Activated naive CD4-positive, alpha-beta T cell treated with Interleukin-2 at 50 U/mL for 16 hours (primary cell): ENCODE measurements at regions not wholly inside any gene's neighbourhood (a gene's known extent, or its start where the extent isn't known, plus 50 kb on each side); places are given as distances from the start of the nearest gene placed in this dataset.
"Not testable (repeated sequence)": the region's sequence is repeated elsewhere in the genome, so short reads cannot be mapped to it uniquely, and the experiment has no call there.

Experiments
- DNase-seq: peaks from one replicate; pipeline ENCODE4 v3.0.0-alpha.2; 2020

GRCh38 chr17:30682280-30682679, 142.2 kb downstream of the CRLF3 start:
- DNase-seq = not testable (repeated sequence)

- DNase-seq = not testable (repeated sequence)
Measured at GRCh38 chr17:30680681-30681080, 143.8 kb downstream of the CRLF3 start.

- DNase-seq = no peak
Measured at GRCh38 chr17:30677550-30678249, 146.8 kb downstream of the CRLF3 start.

GRCh38 chr17:30675777-30676492, 148.6 kb downstream of the CRLF3 start:
- not testable (repeated sequence) for DNase-seq

- DNase-seq = not testable (repeated sequence)
Measured at GRCh38 chr17:30669217-30669649, 155.3 kb downstream of the CRLF3 start.

- not testable (repeated sequence) for DNase-seq
Measured at GRCh38 chr17:30668360-30669181, 155.9 kb downstream of the CRLF3 start.

GRCh38 chr17:30667657-30668359, 156.7 kb downstream of the CRLF3 start:
- peak; percentile 10 for DNase-seq

GRCh38 chr17:30666838-30667656, 157.4 kb downstream of the CRLF3 start:
- not testable (repeated sequence) for DNase-seq

- not testable (repeated sequence) for DNase-seq
Measured at GRCh38 chr17:30663727-30664455, 160.6 kb downstream of the CRLF3 start.

- not testable (repeated sequence) for DNase-seq
Measured at GRCh38 chr17:30657148-30657547, 167.3 kb downstream of the CRLF3 start.

GRCh38 chr17:30653038-30653437, 171.5 kb downstream of the CRLF3 start:
- not testable (repeated sequence) for DNase-seq

GRCh38 chr17:30650149-30650548, 172.9 kb downstream of the GOSR1 start:
- not testable (repeated sequence) for DNase-seq

GRCh38 chr17:30648015-30648620, 170.9 kb downstream of the GOSR1 start:
- DNase-seq = not testable (repeated sequence)

GRCh38 chr17:30645875-30646274, 168.7 kb downstream of the GOSR1 start:
- not testable (repeated sequence) for DNase-seq

GRCh38 chr17:30644713-30645112, 167.5 kb downstream of the GOSR1 start:
- DNase-seq = not testable (repeated sequence)

GRCh38 chr17:30644287-30644686, 167.1 kb downstream of the GOSR1 start:
- not testable (repeated sequence) for DNase-seq

GRCh38 chr17:30641428-30641827, 164.2 kb downstream of the GOSR1 start:
- not testable (repeated sequence) for DNase-seq

- DNase-seq = not testable (repeated sequence)
Measured at GRCh38 chr17:30639391-30639790, 162.2 kb downstream of the GOSR1 start.

GRCh38 chr17:30638968-30639367, 161.8 kb downstream of the GOSR1 start:
- DNase-seq = not testable (repeated sequence)

GRCh38 chr17:30631651-30632050, 154.4 kb downstream of the GOSR1 start:
- not testable (repeated sequence) for DNase-seq
